Astrocyte (in vitro differentiated cells and primary cell): ENCODE measurements at regions not wholly inside any gene's neighbourhood (a gene's known extent, or its start where the extent isn't known, plus 50 kb on each side); places are given as distances from the start of the nearest gene placed in this dataset.

ENCODE experiments used
- DNase-seq: peaks from one replicate; pipeline ENCODE4 v3.0.0-alpha.2; 2010; ENCODE audit warnings: low read depth
- FAIRE-seq: peaks from 2 replicates; lab custom pipeline; 2011; peaks lifted over from hg19 to GRCh38; lab: Jason Lieb, UNC
- H2AFZ ChIP-seq: 2 replicates; pipeline ENCODE4 v1.6.0; 2012; ENCODE audit warnings: low read depth, low read length, inconsistent platforms
- H3K27ac ChIP-seq: 2 replicates; pipeline ENCODE4 v1.5.1; 2011; ENCODE audit warnings: low read depth, low read length, inconsistent platforms
- H3K27me3 ChIP-seq: 2 replicates; pipeline ENCODE4 v1.6.0; 2011; ENCODE audit warnings: low read length, inconsistent platforms; ENCODE audit not compliant: insufficient read depth
- H3K36me3 ChIP-seq: 2 replicates; pipeline ENCODE4 v1.5.1; 2011; ENCODE audit warnings: low read length, inconsistent platforms; ENCODE audit not compliant: insufficient read depth
- H3K4me1 ChIP-seq: 2 replicates; pipeline ENCODE4 v1.5.1; 2011; ENCODE audit warnings: low read length, inconsistent platforms; ENCODE audit not compliant: insufficient read depth
- H3K4me2 ChIP-seq: 2 replicates; pipeline ENCODE4 v1.6.0; 2012; ENCODE audit warnings: low read length, inconsistent platforms
- H3K4me3 ChIP-seq: 2 replicates; pipeline ENCODE4 v1.5.1; 2011; ENCODE audit warnings: low read depth, mild to moderate bottlenecking, low read length, inconsistent platforms; ENCODE audit not compliant: insufficient read depth
- H3K79me2 ChIP-seq: 2 replicates; pipeline ENCODE4 v1.6.0; 2012; ENCODE audit warnings: mild to moderate bottlenecking, low read length, inconsistent platforms; ENCODE audit not compliant: insufficient read depth
- H3K9ac ChIP-seq: 2 replicates; pipeline ENCODE4 v1.6.0; 2012; ENCODE audit warnings: mild to moderate bottlenecking, low read length, inconsistent platforms
- H3K9me3 ChIP-seq: 2 replicates; pipeline ENCODE4 v1.5.1; 2012; ENCODE audit warnings: low read depth, mild to moderate bottlenecking, low read length, inconsistent platforms; ENCODE audit not compliant: insufficient read depth
- H4K20me1 ChIP-seq: 2 replicates; pipeline ENCODE4 v1.6.0; 2012; ENCODE audit warnings: low read length, inconsistent platforms; ENCODE audit not compliant: insufficient read depth
- H3K27ac Mint-ChIP-seq: one replicate; pipeline ENCODE4 v1.8.0; 2021; ENCODE audit warnings: mild to moderate bottlenecking, mixed read lengths; ENCODE audit not compliant: unreplicated experiment
- H3K27me3 Mint-ChIP-seq: one replicate; pipeline ENCODE4 v1.8.0; 2021; ENCODE audit warnings: low read depth, mixed read lengths; ENCODE audit not compliant: unreplicated experiment
- H3K36me3 Mint-ChIP-seq: one replicate; pipeline ENCODE4 v1.8.0; 2021; ENCODE audit warnings: low read depth, mixed read lengths; ENCODE audit not compliant: unreplicated experiment
- H3K4me1 Mint-ChIP-seq: one replicate; pipeline ENCODE4 v1.8.0; 2021; ENCODE audit warnings: low read depth, mixed read lengths; ENCODE audit not compliant: unreplicated experiment
- H3K4me3 Mint-ChIP-seq: one replicate; pipeline ENCODE4 v1.8.0; 2021; ENCODE audit warnings: mild to moderate bottlenecking, moderate library complexity, mixed read lengths; ENCODE audit not compliant: unreplicated experiment
- H3K9me3 Mint-ChIP-seq: one replicate; pipeline ENCODE4 v1.8.0; 2021; ENCODE audit warnings: mild to moderate bottlenecking, mixed read lengths; ENCODE audit not compliant: unreplicated experiment
- EZH2 ChIP-seq: IDR thresholded peaks from 2 replicates; pipeline ENCODE4 v1.6.1; 2012; ENCODE audit warnings: mild to moderate bottlenecking, low read length, inconsistent platforms; ENCODE audit not compliant: insufficient read depth
- TF ChIP-seq, protein P1 (sequence below): IDR thresholded peaks from 2 replicates; pipeline ENCODE4 v1.5.1; 2011; ENCODE audit warnings: low read depth, mild to moderate bottlenecking, inconsistent platforms, low read length, moderate library complexity; ENCODE audit not compliant: insufficient read depth

DNA sequence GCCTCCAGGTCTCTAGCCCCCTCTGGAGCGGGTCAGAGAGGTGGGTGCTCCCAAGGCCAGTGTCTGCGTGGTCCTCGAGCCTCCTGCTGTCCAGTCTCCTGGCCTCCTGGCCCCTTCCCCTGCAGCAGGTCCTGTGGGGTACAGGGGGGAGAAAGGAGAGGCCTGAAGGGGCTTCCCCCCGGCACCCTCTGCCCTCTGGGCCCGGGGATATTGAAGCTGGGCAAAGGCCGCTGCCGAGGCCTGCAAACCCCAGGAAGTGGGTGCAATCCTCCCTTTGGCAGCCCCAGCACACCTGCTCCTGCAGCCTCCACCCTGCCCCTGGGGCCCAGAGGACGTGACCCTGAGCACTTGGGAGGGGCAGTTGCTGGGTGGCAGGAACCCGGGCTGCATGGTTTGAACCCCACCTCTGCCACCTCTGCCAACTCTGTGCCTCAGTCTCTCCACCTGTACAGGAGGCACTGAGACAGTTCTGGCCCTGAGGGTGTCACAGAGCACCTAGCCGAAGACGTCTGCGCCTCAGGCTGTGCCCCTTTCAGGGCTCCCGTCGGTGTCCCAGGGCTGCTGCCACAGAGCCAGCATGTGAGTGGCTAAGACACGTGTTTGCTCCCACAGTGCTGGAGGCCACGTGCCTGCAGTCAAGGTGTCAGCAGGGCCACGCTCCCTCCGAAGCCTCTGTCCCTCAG lies 59.1 kb upstream of the INPP5A start:
- TF ChIP-seq EZH2 = no peak
- TF ChIP-seq, protein P1, sequence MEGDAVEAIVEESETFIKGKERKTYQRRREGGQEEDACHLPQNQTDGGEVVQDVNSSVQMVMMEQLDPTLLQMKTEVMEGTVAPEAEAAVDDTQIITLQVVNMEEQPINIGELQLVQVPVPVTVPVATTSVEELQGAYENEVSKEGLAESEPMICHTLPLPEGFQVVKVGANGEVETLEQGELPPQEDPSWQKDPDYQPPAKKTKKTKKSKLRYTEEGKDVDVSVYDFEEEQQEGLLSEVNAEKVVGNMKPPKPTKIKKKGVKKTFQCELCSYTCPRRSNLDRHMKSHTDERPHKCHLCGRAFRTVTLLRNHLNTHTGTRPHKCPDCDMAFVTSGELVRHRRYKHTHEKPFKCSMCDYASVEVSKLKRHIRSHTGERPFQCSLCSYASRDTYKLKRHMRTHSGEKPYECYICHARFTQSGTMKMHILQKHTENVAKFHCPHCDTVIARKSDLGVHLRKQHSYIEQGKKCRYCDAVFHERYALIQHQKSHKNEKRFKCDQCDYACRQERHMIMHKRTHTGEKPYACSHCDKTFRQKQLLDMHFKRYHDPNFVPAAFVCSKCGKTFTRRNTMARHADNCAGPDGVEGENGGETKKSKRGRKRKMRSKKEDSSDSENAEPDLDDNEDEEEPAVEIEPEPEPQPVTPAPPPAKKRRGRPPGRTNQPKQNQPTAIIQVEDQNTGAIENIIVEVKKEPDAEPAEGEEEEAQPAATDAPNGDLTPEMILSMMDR = no peak
- Mint-ChIP-seq H3K9me3 (no peaks in the 10 kb centered on the region), H3K27ac (no peak overlapping the region), H3K4me3 (no peak overlapping the region), H3K36me3 (no peaks in the 10 kb centered on the region), H3K27me3 (peaks cover 11% of the 10 kb centered on the region), H3K4me1 (peaks cover 21% of the 10 kb centered on the region)
- Histone ChIP-seq H3K36me3 (no peaks in the 10 kb centered on the region), H3K4me1 (peaks cover 18% of the 10 kb centered on the region), H3K27me3 (no peaks in the 10 kb centered on the region), H3K79me2 (no peaks in the 10 kb centered on the region), H3K9me3 (no peaks in the 10 kb centered on the region), H3K4me3 (no peak overlapping the region), H2AFZ (no peak overlapping the region), H3K4me2 (no peak overlapping the region), H3K27ac (no peak overlapping the region), H3K9ac (no peak overlapping the region), H4K20me1 (no peaks in the 10 kb centered on the region)
- FAIRE-seq = no peak
- no peak for DNase-seq

DNA sequence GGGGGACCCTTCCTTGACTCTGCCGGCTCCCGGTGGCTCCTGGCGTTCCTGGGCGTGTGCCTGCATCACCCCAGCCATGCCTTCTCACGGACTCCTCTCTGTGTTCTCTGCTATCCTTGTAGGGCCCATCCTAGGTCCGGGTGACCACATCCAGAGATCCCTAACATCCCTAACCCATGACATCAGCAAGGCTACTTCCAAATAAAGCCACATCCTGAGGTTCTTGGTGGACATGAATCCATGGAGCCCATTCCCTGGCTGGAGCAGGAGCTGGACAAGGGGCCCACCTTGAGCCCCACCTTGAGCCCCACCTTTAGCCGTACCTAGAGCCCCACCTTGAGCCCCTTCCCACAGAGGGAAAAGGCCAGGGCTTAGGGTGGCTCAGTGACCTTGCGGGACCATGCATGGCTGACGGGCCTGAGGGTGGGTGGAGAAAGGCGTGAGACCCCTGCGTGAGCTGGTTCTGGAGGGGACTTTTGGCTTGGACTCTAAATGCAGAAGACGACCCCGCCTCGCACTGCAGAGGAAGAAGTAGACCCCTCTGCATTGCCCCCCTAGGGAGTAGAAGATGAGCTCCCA lies 58.5 kb upstream of the INPP5A start:
- H3K27me3 ChIP-seq = no peaks in the 10 kb centered on the region
- H4K20me1 ChIP-seq = no peaks in the 10 kb centered on the region
- no peaks in the 10 kb centered on the region for H3K9me3 ChIP-seq
- H3K9me3 Mint-ChIP-seq = no peaks in the 10 kb centered on the region
- peaks cover 21% of the 10 kb centered on the region for H3K4me1 Mint-ChIP-seq
- H2AFZ ChIP-seq = no peak overlapping the region
- H3K27me3 Mint-ChIP-seq = peaks cover 11% of the 10 kb centered on the region
- no peak for FAIRE-seq
- no peaks in the 10 kb centered on the region for H3K79me2 ChIP-seq
- H3K27ac Mint-ChIP-seq = no peak overlapping the region
- no peak overlapping the region for H3K9ac ChIP-seq
- no peak overlapping the region for H3K27ac ChIP-seq
- H3K36me3 Mint-ChIP-seq = no peaks in the 10 kb centered on the region
- H3K36me3 ChIP-seq = no peaks in the 10 kb centered on the region
- H3K4me1 ChIP-seq = peaks cover 18% of the 10 kb centered on the region
- no peak overlapping the region for H3K4me2 ChIP-seq
- TF ChIP-seq, protein P1 = no peak
- no peak for TF ChIP-seq EZH2
- DNase-seq = no peak
- H3K4me3 Mint-ChIP-seq = no peak overlapping the region
- H3K4me3 ChIP-seq = no peak overlapping the region

DNA sequence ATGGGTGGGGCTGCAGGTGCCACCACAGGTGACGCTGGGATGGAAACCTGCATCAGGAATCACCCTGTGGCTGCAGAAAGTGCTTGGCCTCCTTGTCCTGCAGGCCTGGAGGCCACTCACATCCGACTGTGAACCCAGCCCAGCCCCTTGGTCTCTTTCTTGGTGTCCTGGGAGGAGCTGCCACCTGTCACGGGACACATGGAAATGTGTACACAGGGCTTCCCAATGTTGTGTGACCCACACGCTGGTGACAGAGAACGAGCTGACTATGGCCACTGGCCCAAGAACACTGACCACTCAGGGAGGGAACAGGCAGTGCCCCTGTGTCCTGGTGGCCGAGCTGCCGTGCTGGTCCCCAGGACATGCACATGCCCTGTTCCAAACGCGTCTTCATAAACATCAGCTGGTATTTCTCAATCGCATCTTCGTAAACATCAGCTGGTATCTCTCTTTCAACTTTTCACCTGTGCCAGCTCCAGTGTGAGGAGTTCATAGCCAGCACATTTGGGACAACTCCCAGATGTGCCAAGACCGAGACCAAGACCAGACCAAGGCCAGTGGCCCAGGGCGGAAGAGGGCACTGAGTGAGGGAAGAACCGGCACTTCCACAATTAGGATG lies 57.9 kb upstream of the INPP5A start:
- no peak for DNase-seq
- no peak overlapping the region for H3K27ac ChIP-seq
- H3K4me3 Mint-ChIP-seq = no peak overlapping the region
- no peaks in the 10 kb centered on the region for H3K36me3 ChIP-seq
- no peaks in the 10 kb centered on the region for H3K9me3 Mint-ChIP-seq
- H4K20me1 ChIP-seq = no peaks in the 10 kb centered on the region
- H2AFZ ChIP-seq = no peak overlapping the region
- H3K27me3 ChIP-seq = no peaks in the 10 kb centered on the region
- H3K4me2 ChIP-seq = no peak overlapping the region
- no peak for FAIRE-seq
- no peaks in the 10 kb centered on the region for H3K9me3 ChIP-seq
- no peaks in the 10 kb centered on the region for H3K79me2 ChIP-seq
- TF ChIP-seq, protein P1 = no peak
- TF ChIP-seq EZH2 = no peak
- no peak overlapping the region for H3K27ac Mint-ChIP-seq
- H3K27me3 Mint-ChIP-seq = peaks cover 12% of the 10 kb centered on the region
- peaks cover 21% of the 10 kb centered on the region for H3K4me1 Mint-ChIP-seq
- H3K4me3 ChIP-seq = no peak overlapping the region
- no peaks in the 10 kb centered on the region for H3K36me3 Mint-ChIP-seq
- peaks cover 18% of the 10 kb centered on the region for H3K4me1 ChIP-seq
- no peak overlapping the region for H3K9ac ChIP-seq
